HepG2 (cell line): ENCODE measurements at regions not wholly inside any gene's neighbourhood (a gene's known extent, or its start where the extent isn't known, plus 50 kb on each side); places are given as distances from the start of the nearest gene placed in this dataset.

Source experiments
- ATAC-seq: fragments of 200-7000 bp; cut with Tn5 transposase; 3 replicates; pipeline ENCODE4 v1.9.1; 2020; ENCODE audit warnings: mild to moderate bottlenecking, moderate library complexity
- BruUV-seq: library from RNA; stranded (reverse); fragments of 400-500 nt; replicated peaks from 2 replicates; lab custom pipeline; 2021; lab: Mats Ljungman, UMichigan
- CTCF ChIA-PET: fragments of 300-600 bp; formaldehyde crosslinking; extraction: SDS; loops from one replicate; lab custom pipeline; 2021; ENCODE audit warnings: low total read pairs, inconsistent platforms, low intra/inter-chr PET ratio; lab: Yijun Ruan, JAX
- POLR2A ChIA-PET: fragments of 350-600 bp; sonication (Branson Sonifier 250); formaldehyde crosslinking; loops from one replicate; lab custom pipeline; 2020; ENCODE audit warnings: antibody characterized with exemption, inconsistent platforms; lab: Yijun Ruan, JAX
- DNase-seq: peaks from one replicate; pipeline ENCODE4 v3.0.0-alpha.2; 2015; ENCODE audit warnings: low spot score
- FAIRE-seq: peaks from 3 replicates; lab custom pipeline; 2011; peaks lifted over from hg19 to GRCh38; lab: Jason Lieb, UNC
- H2AFZ ChIP-seq: one replicate; pipeline ENCODE4 v1.6.1; 2011; ENCODE audit warnings: low read length, inconsistent platforms
- H3K27ac ChIP-seq: fragments of 300-600 bp; 3 replicates; pipeline ENCODE4 v1.8.0; 2011; ENCODE audit warnings: mixed run types, mild to moderate bottlenecking, mixed read lengths, low read length, inconsistent platforms; ENCODE audit not compliant: insufficient read depth; ENCODE audit errors: extremely low read length
- H3K27me3 ChIP-seq, 2 experiments: fragments of 200-600 bp in 1 of 2; 2 replicates in 1 of 2; 3 replicates in 1 of 2; pipeline versions ENCODE4 v1.6.0 to v1.8.0; 2011; ENCODE audit warnings: low read length in 2 of 2, mild to moderate bottlenecking in 2 of 2, moderate library complexity in 2 of 2, inconsistent platforms in 1 of 2; ENCODE audit not compliant: insufficient read depth in 2 of 2, control insufficient read depth in 1 of 2
- H3K36me3 ChIP-seq, 2 experiments: fragments of 200-600 bp in 1 of 2; replicated peaks in 1 of 2; 2 replicates in 1 of 2; 3 replicates in 1 of 2; pipeline versions ENCODE4 v1.5.1 to v1.8.0; 2011; ENCODE audit warnings: low read length in 2 of 2, inconsistent platforms in 1 of 2; ENCODE audit not compliant: insufficient read depth in 2 of 2, control insufficient read depth in 1 of 2
- H3K4me1 ChIP-seq: 2 replicates; pipeline ENCODE4 v1.5.1; 2012; ENCODE audit warnings: low read length, inconsistent platforms; ENCODE audit not compliant: insufficient read depth
- H3K4me2 ChIP-seq: 2 replicates; pipeline ENCODE4 v1.6.0; 2011; ENCODE audit warnings: low read depth, low read length, inconsistent platforms
- H3K4me3 ChIP-seq, 3 experiments: fragments of 200-600 bp in 1 of 3; sonication (generic), shearing (Covaris generic) in 1 of 3; replicated peaks in 1 of 3; 2 replicates each; pipeline ENCODE4 v1.5.1; 2011 to 2016; ENCODE audit warnings: low read length in 3 of 3, inconsistent platforms in 2 of 3, low read depth in 2 of 3, mild to moderate bottlenecking in 2 of 3, control low read depth in 1 of 3, mixed read lengths in 1 of 3; ENCODE audit not compliant: insufficient read depth in 1 of 3
- H3K79me2 ChIP-seq: one replicate; pipeline ENCODE4 v1.6.1; 2011; ENCODE audit warnings: low read length, inconsistent platforms; ENCODE audit not compliant: insufficient read depth
- H3K9ac ChIP-seq: 2 replicates; pipeline ENCODE4 v1.6.0; 2011; ENCODE audit warnings: mild to moderate bottlenecking, low read depth, low read length, inconsistent platforms; ENCODE audit not compliant: insufficient read depth
- H3K9me3 ChIP-seq: 2 replicates; pipeline ENCODE4 v1.5.1; 2012; ENCODE audit warnings: mild to moderate bottlenecking, low read length
- H4K20me1 ChIP-seq: 2 replicates; pipeline ENCODE4 v1.6.0; 2011; ENCODE audit warnings: inconsistent platforms, mild to moderate bottlenecking, low read length, moderate library complexity; ENCODE audit not compliant: insufficient read depth
- ARNTL ChIP-seq: sonication (generic); formaldehyde crosslinking; IDR thresholded peaks from 2 replicates; pipeline ENCODE4 v1.4.0; 2020; ENCODE audit warnings: mild to moderate bottlenecking, missing genetic modification reagents
- CBX5 ChIP-seq: sonication (generic); formaldehyde crosslinking; IDR thresholded peaks from 2 replicates; pipeline ENCODE4 v1.4.0; 2020; ENCODE audit warnings: missing genetic modification reagents, borderline replicate concordance
- CSRNP1 ChIP-seq: sonication (generic); formaldehyde crosslinking; IDR thresholded peaks from 2 replicates; pipeline ENCODE4 v1.8.1; 2023; ENCODE audit warnings: mild to moderate bottlenecking, missing genetic modification reagents
- ELF3 ChIP-seq: IDR thresholded peaks from 2 replicates; pipeline ENCODE4 v1.6.1; 2016; ENCODE audit warnings: missing genetic modification reagents, missing compliant biosample characterization
- MXD3 ChIP-seq: IDR thresholded peaks from 2 replicates; pipeline ENCODE4 v1.6.1; 2016; ENCODE audit warnings: mild to moderate bottlenecking, missing biosample characterization, missing genetic modification reagents
- SNAPC5 ChIP-seq: sonication (generic); formaldehyde crosslinking; IDR thresholded peaks from 2 replicates; pipeline ENCODE4 v1.8.1; 2023; ENCODE audit warnings: mild to moderate bottlenecking, missing genetic modification reagents, borderline replicate concordance
- TRAFD1 ChIP-seq: sonication (generic); formaldehyde crosslinking; IDR thresholded peaks from 2 replicates; pipeline ENCODE4 v1.5.1; 2020; ENCODE audit warnings: missing genetic modification reagents, mild to moderate bottlenecking, borderline replicate concordance
- ZFP82 ChIP-seq: sonication (generic); formaldehyde crosslinking; IDR thresholded peaks from 2 replicates; pipeline ENCODE4 v1.5.1; 2020; ENCODE audit warnings: mild to moderate bottlenecking, missing genetic modification reagents, borderline replicate concordance
- ZFP91 ChIP-seq: sonication (generic); formaldehyde crosslinking; IDR thresholded peaks from 2 replicates; pipeline ENCODE4 v1.9.0; 2022; ENCODE audit warnings: missing genetic modification reagents, mild to moderate bottlenecking, borderline replicate concordance
- ZNF12 ChIP-seq: sonication (generic); formaldehyde crosslinking; IDR thresholded peaks from 2 replicates; pipeline ENCODE4 v1.5.0; 2020; ENCODE audit warnings: missing genetic modification reagents
- WGBS: methylation state at CpG from one replicate; pipeline ENCODE4 v1.1.6; 2017; ENCODE audit warnings: low lambda C conversion rate; 5-methylcytosine and 5-hydroxymethylcytosine counted together
- in situ Hi-C: cut with HindIII; loops from 2 replicates; pipeline ENCODE4 v1.10.0; 2017; ENCODE audit warnings: low pct_unique_long_range_greater_than_20kb; ENCODE audit not compliant: extremely low pct_ligation_motif_present
- intact Hi-C: fragments of 100-400 bp; cut with micrococcal nuclease; formaldehyde crosslinking; loops from one replicate; pipeline ENCODE4 v1.10.0; 2022; ENCODE audit not compliant: unreplicated experiment

- 20% methylated on average over 4 of the region's 4 CpGs for WGBS
- no peaks in the 10 kb centered on the region for H3K79me2 ChIP-seq
- CTCF ChIA-PET, result no interaction called here
- TF ChIP-seq CSRNP1 (CRISPR knock-in tag) (no peak), SNAPC5 (CRISPR knock-in tag) (no peak), MXD3 (CRISPR knock-in tag) (no peak), ZNF12 (no peak)
- TF ChIP-seq, all 625 proteins: peak for 0
- Histone ChIP-seq H3K4me3 (no peak overlapping the region), H3K27ac (no peak overlapping the region), H3K9me3 (no peaks in the 10 kb centered on the region), H3K4me2 (no peak overlapping the region), H2AFZ (no peak overlapping the region), H4K20me1 (0 out of 2 replicates have a peak, but pooled peaks cover 3% of the 10 kb centered on the region), H3K4me1 (0 out of 2 replicates have a peak, but pooled peaks cover 9% of the 10 kb centered on the region), H3K27me3 (peaks cover 0 to 12% of the 10 kb centered on the region in 2 experiments; a peak in 1 of 5 replicates), H3K9ac (no peak overlapping the region), H3K36me3 (no peaks in the 10 kb centered on the region)
- intact Hi-C loops (no loop called here), in situ Hi-C loops (no loop called here)
- POLR2A ChIA-PET, result no interaction called here
- no TSS peak for BruUV-seq
- no peak for ATAC-seq
- DNase-seq, result no peak
- FAIRE-seq, result no peak
These were observed 54.5 kb downstream of the C11orf91 start for GRCh38 chr11:33646168-33646567.

- Histone ChIP-seq H3K9ac (no peak overlapping the region), H4K20me1 (0 out of 2 replicates have a peak, but pooled peaks cover 3% of the 10 kb centered on the region), H3K27me3 (peaks cover 0 to 10% of the 10 kb centered on the region in 2 experiments; a peak in 1 of 5 replicates), H3K4me3 (no peak overlapping the region), H2AFZ (no peak overlapping the region), H3K36me3 (no peaks in the 10 kb centered on the region), H3K9me3 (no peaks in the 10 kb centered on the region), H3K4me1 (0 out of 2 replicates have a peak, but pooled peaks cover 9% of the 10 kb centered on the region), H3K4me2 (no peak overlapping the region), H3K79me2 (no peaks in the 10 kb centered on the region), H3K27ac (no peak overlapping the region)
- intact Hi-C loops, result no loop called here
- FAIRE-seq (no peak), ATAC-seq (no peak), DNase-seq (no peak)
- CTCF ChIA-PET, result no interaction called here
- BruUV-seq, result no TSS peak
- POLR2A ChIA-PET, result no interaction called here
- in situ Hi-C loops, result no loop called here
- 49% methylated on average over 11 of the region's 20 CpGs for WGBS
- TF ChIP-seq ELF3 (CRISPR knock-in tag) (no peak), TRAFD1 (CRISPR knock-in tag) (no peak), ZFP82 (CRISPR knock-in tag) (no peak), CBX5 (no peak), ZFP91 (CRISPR knock-in tag) (no peak), ARNTL (no peak)
These were observed 54.9 kb downstream of the C11orf91 start for GRCh38 chr11:33645686-33646085.
